ENCODE measurements at regions not wholly inside any gene's neighbourhood (a gene's known extent, or its start where the extent isn't known, plus 50 kb on each side); places are given as distances from the start of the nearest gene placed in this dataset.

- TF ChIP-seq, protein P1, sequence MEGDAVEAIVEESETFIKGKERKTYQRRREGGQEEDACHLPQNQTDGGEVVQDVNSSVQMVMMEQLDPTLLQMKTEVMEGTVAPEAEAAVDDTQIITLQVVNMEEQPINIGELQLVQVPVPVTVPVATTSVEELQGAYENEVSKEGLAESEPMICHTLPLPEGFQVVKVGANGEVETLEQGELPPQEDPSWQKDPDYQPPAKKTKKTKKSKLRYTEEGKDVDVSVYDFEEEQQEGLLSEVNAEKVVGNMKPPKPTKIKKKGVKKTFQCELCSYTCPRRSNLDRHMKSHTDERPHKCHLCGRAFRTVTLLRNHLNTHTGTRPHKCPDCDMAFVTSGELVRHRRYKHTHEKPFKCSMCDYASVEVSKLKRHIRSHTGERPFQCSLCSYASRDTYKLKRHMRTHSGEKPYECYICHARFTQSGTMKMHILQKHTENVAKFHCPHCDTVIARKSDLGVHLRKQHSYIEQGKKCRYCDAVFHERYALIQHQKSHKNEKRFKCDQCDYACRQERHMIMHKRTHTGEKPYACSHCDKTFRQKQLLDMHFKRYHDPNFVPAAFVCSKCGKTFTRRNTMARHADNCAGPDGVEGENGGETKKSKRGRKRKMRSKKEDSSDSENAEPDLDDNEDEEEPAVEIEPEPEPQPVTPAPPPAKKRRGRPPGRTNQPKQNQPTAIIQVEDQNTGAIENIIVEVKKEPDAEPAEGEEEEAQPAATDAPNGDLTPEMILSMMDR (IDR thresholded peaks at IDR 0.05; ENCODE audit: low read depth, low read length): no peak
- DNase-seq (ENCODE audit: extremely low read depth, low read depth): no peak
These were observed 837.6 kb downstream of the MAFB start for GRCh38 chr20:39851459-39851858.

DNA sequence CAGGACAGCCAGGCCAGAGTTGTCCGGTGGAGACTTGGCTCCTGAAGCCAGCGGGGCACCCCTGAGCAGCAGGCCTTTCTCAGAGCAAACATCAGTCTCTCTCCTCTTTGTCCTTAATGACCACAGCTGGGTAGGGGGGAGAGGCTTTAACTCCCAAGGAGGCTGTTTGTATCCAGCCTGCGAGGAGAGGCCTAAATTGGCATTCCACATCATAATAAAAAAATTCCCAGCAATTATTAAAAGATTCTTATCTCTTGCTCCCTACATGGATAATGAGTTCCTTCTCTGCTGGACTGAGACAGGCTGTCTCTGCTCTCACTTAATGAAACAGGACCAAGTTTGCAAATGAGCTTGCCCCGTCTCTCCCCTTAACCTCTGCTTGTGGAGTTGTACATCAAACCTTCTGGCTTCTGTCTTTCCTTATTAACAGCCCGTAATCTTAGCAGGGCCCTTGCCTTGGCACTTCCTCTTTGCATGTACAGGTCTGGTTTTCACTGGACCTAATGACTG is 838.2 kb downstream of the MAFB start:
- TF ChIP-seq, protein P1 (IDR thresholded peaks at IDR 0.05; ENCODE audit: low read depth, low read length): no peak

GRCh38 chr20:39850246-39850645 is 838.8 kb downstream of the MAFB start:
- no peak for DNase-seq (ENCODE audit: extremely low read depth, low read depth)
- TF ChIP-seq, protein P1 (IDR thresholded peaks at IDR 0.05; ENCODE audit: low read depth, low read length): no peak

More for the DNA sequence above, 838.2 kb downstream of the MAFB start:
- no peak for DNase-seq (ENCODE audit: extremely low read depth, low read depth)

- TF ChIP-seq, protein P1 (IDR thresholded peaks at IDR 0.05; ENCODE audit: low read depth, low read length): no peak; the same call in 1 of the 2 replicates
- peak; percentile 86 for DNase-seq (ENCODE audit: extremely low read depth, low read depth)
These were observed 839.4 kb downstream of the MAFB start for GRCh38 chr20:39849664-39850063.

- no peak for DNase-seq (ENCODE audit: extremely low read depth, low read depth)
- TF ChIP-seq, protein P1 (IDR thresholded peaks at IDR 0.05; ENCODE audit: low read depth, low read length): no peak
These were observed 839.9 kb downstream of the MAFB start for GRCh38 chr20:39849171-39849570.

DNA sequence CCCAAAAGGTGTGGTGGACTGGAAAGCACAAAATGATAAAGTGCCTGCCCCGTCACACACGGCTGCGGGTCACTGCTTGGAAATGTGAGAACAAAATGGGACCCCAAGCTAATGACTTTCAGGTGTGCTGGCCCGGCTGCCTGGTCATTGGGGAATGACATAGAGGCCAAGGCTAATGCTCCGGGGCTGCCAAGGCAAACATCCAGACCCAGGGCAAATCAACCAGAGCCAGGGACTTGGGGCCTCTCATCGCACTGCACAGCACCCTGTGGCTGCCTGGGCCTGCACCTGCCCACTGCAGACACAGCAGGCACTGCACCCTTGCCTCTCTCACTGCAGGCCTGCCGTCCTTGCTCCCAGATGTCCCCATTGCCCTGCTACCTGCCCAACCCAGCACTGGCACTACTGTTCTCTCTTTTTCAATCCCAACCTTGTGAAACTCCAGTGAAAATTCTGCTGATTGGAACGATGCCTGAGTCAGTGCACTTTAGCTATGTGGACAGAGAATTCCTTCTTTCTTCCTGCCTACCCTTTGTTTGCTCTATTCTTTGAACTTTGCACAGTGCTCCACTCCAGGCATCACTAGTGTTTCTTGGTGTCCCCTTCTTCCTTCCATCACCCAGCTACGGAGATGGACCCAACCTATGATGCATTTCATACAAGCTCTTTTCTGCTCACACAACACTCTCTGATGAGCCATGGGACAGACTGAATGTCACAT is 849.5 kb downstream of the MAFB start:
- DNase-seq (ENCODE audit: extremely low read depth, low read depth): no peak
- TF ChIP-seq, protein P1 (IDR thresholded peaks at IDR 0.05; ENCODE audit: low read depth, low read length): no peak

GRCh38 chr20:39837561-39837960 is 851.5 kb downstream of the MAFB start:
- TF ChIP-seq, protein P1 (IDR thresholded peaks at IDR 0.05; ENCODE audit: low read depth, low read length): no peak
- no peak for DNase-seq (ENCODE audit: extremely low read depth, low read depth)
